CD14-positive monocyte (primary cell): ENCODE measurements at regions not wholly inside any gene's neighbourhood (a gene's known extent, or its start where the extent isn't known, plus 50 kb on each side); places are given as distances from the start of the nearest gene placed in this dataset.

ENCODE experiments used
- DNase-seq, 3 donors: peaks; one replicate each; pipeline ENCODE4 v3.0.0-alpha.2; 2011 to 2022
- H2AFZ ChIP-seq: 2 replicates; pipeline ENCODE4 v1.6.0; 2012; ENCODE audit warnings: mild to moderate bottlenecking, low read depth, low read length, inconsistent platforms; ENCODE audit not compliant: insufficient read depth, poor library complexity, severe bottlenecking
- H3K27ac ChIP-seq, 2 donors: 1 replicate in 1 of 2; 2 replicates in 1 of 2; pipeline ENCODE4 v1.5.1; 2012 to 2013; ENCODE audit warnings: low read length in 2 of 2, control low read depth in 1 of 2, inconsistent platforms in 1 of 2, low read depth in 1 of 2, mild to moderate bottlenecking in 1 of 2
- H3K27me3 ChIP-seq, 2 donors: one replicate each; pipeline versions ENCODE4 v1.6.0 to v1.6.1; 2011 to 2013; ENCODE audit warnings: low read length in 2 of 2; ENCODE audit not compliant: control insufficient read depth in 2 of 2, insufficient read depth in 2 of 2
- H3K36me3 ChIP-seq, 2 donors: replicated peaks in 1 of 2; 1 replicate in 1 of 2; 2 replicates in 1 of 2; pipeline versions ENCODE4 v1.5.1 to v1.6.1; 2012 to 2013; ENCODE audit warnings: low read length in 2 of 2, control low read depth in 1 of 2, inconsistent platforms in 1 of 2, mild to moderate bottlenecking in 1 of 2; ENCODE audit not compliant: insufficient read depth in 2 of 2, control insufficient read depth in 1 of 2
- H3K4me1 ChIP-seq, 2 donors: 1 replicate in 1 of 2; 2 replicates in 1 of 2; pipeline versions ENCODE4 v1.5.1 to v1.6.1; 2012 to 2013; ENCODE audit warnings: low read length in 2 of 2, control low read depth in 1 of 2, inconsistent platforms in 1 of 2, mild to moderate bottlenecking in 1 of 2, moderate library complexity in 1 of 2; ENCODE audit not compliant: insufficient read depth in 2 of 2, control insufficient read depth in 1 of 2
- H3K4me2 ChIP-seq: replicated peaks from 2 replicates; pipeline ENCODE3; 2012; ENCODE audit warnings: low read length, moderate library complexity, mild to moderate bottlenecking; ENCODE audit not compliant: poor library complexity, severe bottlenecking; ENCODE audit errors: extremely low read depth
- H3K4me3 ChIP-seq, 3 experiments: fragments of 200-600 bp in 1 of 3; sonication (generic) in 1 of 3; replicated peaks in 1 of 3; 1 replicate in 2 of 3; 2 replicates in 1 of 3; pipeline ENCODE4 v1.5.1; 2011 to 2013; ENCODE audit warnings: low read length in 3 of 3, mild to moderate bottlenecking in 3 of 3, control low read depth in 2 of 3, low read depth in 2 of 3, inconsistent platforms in 1 of 3, moderate library complexity in 1 of 3
- H3K79me2 ChIP-seq: 2 replicates; pipeline ENCODE4 v1.6.0; 2012; ENCODE audit warnings: mild to moderate bottlenecking, control low read depth, inconsistent platforms, low read length, moderate library complexity; ENCODE audit not compliant: insufficient read depth
- H3K9ac ChIP-seq: 2 replicates; pipeline ENCODE4 v1.6.0; 2017; ENCODE audit warnings: low read length, mild to moderate bottlenecking; ENCODE audit not compliant: insufficient read depth, poor library complexity, severe bottlenecking
- H3K9me3 ChIP-seq, 2 donors: replicated peaks in 1 of 2; 1 replicate in 1 of 2; 2 replicates in 1 of 2; pipeline versions ENCODE4 v1.5.1 to v1.6.1; 2012 to 2013; ENCODE audit warnings: low read length in 2 of 2, control low read depth in 1 of 2; ENCODE audit not compliant: control insufficient read depth in 1 of 2, insufficient read depth in 1 of 2
- H4K20me1 ChIP-seq: 2 replicates; pipeline ENCODE4 v1.6.0; 2012; ENCODE audit warnings: mild to moderate bottlenecking, low read length, control low read depth, moderate library complexity; ENCODE audit not compliant: insufficient read depth
- H3K27ac Mint-ChIP-seq, 7 donors: one replicate each; pipeline ENCODE4 v1.8.0; 2020; ENCODE audit warnings: mild to moderate bottlenecking in 7 of 7, mixed read lengths in 7 of 7, moderate library complexity in 6 of 7, inconsistent platforms in 2 of 7
- H3K27me3 Mint-ChIP-seq, 3 donors: one replicate each; pipeline ENCODE4 v1.8.0; 2021 to 2022; ENCODE audit warnings: low read depth in 3 of 3, mild to moderate bottlenecking in 3 of 3, mixed read lengths in 3 of 3, moderate library complexity in 3 of 3, inconsistent platforms in 1 of 3
- H3K36me3 Mint-ChIP-seq, 2 donors: one replicate each; pipeline ENCODE4 v1.8.0; 2020; ENCODE audit warnings: mixed read lengths in 2 of 2, inconsistent platforms in 1 of 2, mild to moderate bottlenecking in 1 of 2
- H3K4me1 Mint-ChIP-seq: one replicate; pipeline ENCODE4 v1.8.0; 2020; ENCODE audit warnings: mild to moderate bottlenecking, mixed read lengths
- H3K4me3 Mint-ChIP-seq, 2 donors: one replicate each; pipeline ENCODE4 v1.8.0; 2020; ENCODE audit warnings: mild to moderate bottlenecking in 2 of 2, mixed read lengths in 2 of 2, moderate library complexity in 1 of 2
- H3K9me3 Mint-ChIP-seq, 7 donors: one replicate each; pipeline ENCODE4 v1.8.0; 2020 to 2022; ENCODE audit warnings: mixed read lengths in 7 of 7, mild to moderate bottlenecking in 6 of 7, moderate library complexity in 6 of 7, inconsistent platforms in 2 of 7
- CTCF ChIP-seq: fragments of 200-600 bp; IDR thresholded peaks from one replicate; pipeline ENCODE4 v1.8.0; 2022; ENCODE audit warnings: antibody characterized with exemption, mild to moderate bottlenecking
- WGBS: methylation state at CpG from one replicate; pipeline ENCODE4 v1.1.5; 2013; ENCODE audit warnings: missing lambda C conversion rate; ENCODE audit not compliant: insufficient coverage; 5-methylcytosine and 5-hydroxymethylcytosine counted together
- intact Hi-C, 2 donors: fragments of 100-400 bp; cut with micrococcal nuclease; formaldehyde crosslinking; loops; one replicate each; pipeline versions ENCODE4 v1.15.0 to v1.15.1; 2023

- Histone ChIP-seq H3K4me2 (no peak overlapping the region), H4K20me1 (no peaks in the 10 kb centered on the region), H3K36me3 (no peaks in the 10 kb centered on the region), H3K27me3 (no peaks in the 10 kb centered on the region), H3K9ac (no peak overlapping the region), H3K79me2 (no peaks in the 10 kb centered on the region), H3K9me3 (no peaks in the 10 kb centered on the region), H3K4me1 (no peaks in the 10 kb centered on the region), H3K27ac (no peak overlapping the region), H2AFZ (no peak overlapping the region), H3K4me3 (no peak overlapping the region)
- H3K36me3 Mint-ChIP-seq: no peaks in the 10 kb centered on the region
- intact Hi-C loops: no loop called here
- 80% methylated on average over 1 of the region's 4 CpGs for WGBS
- H3K4me3 Mint-ChIP-seq: no peak overlapping the region
- peaks cover 0 to 2% (median 0%) of the 10 kb centered on the region in 7 donors for H3K9me3 Mint-ChIP-seq
- H3K27me3 Mint-ChIP-seq: no peaks in the 10 kb centered on the region
- H3K4me1 Mint-ChIP-seq: no peaks in the 10 kb centered on the region
- DNase-seq: no peak
- TF ChIP-seq CTCF: no peak
- H3K27ac Mint-ChIP-seq: no peak overlapping the region
Observed at GRCh38 chr6:94245395-94245794, 826.0 kb upstream of the EPHA7 start.

GRCh38 chr6:94238868-94239267, 819.5 kb upstream of the EPHA7 start:
- Histone ChIP-seq H3K36me3 (no peaks in the 10 kb centered on the region), H2AFZ (no peak overlapping the region), H3K9me3 (peaks cover 0 to 5% of the 10 kb centered on the region in 2 donors), H3K9ac (no peak overlapping the region), H3K79me2 (no peaks in the 10 kb centered on the region), H3K27me3 (no peaks in the 10 kb centered on the region), H3K4me1 (no peaks in the 10 kb centered on the region), H3K4me3 (no peak overlapping the region), H3K27ac (no peak overlapping the region), H4K20me1 (no peaks in the 10 kb centered on the region), H3K4me2 (no peak overlapping the region)
- intact Hi-C loops: no loop called here
- Mint-ChIP-seq H3K27ac (no peak overlapping the region), H3K4me3 (no peak overlapping the region), H3K27me3 (no peaks in the 10 kb centered on the region), H3K4me1 (no peaks in the 10 kb centered on the region), H3K36me3 (no peaks in the 10 kb centered on the region), H3K9me3 (peaks cover 0 to 5% (median 1%) of the 10 kb centered on the region in 7 donors)
- no peak for DNase-seq
- TF ChIP-seq CTCF: no peak
- 14% methylated on average over 1 of the region's 1 CpG for WGBS
